Cardiac fibroblast (primary cell): ENCODE measurements at regions not wholly inside any gene's neighbourhood (a gene's known extent, or its start where the extent isn't known, plus 50 kb on each side); places are given as distances from the start of the nearest gene placed in this dataset.

Experiments used
- DNase-seq, 2 donors: peaks; one replicate each; pipeline versions ENCODE4 v3.0.0 to v3.0.0-alpha.2; 2010; ENCODE audit warnings: low read depth in 2 of 2
- H3K4me3 ChIP-seq, 2 donors: replicated peaks in 1 of 2; 1 replicate in 1 of 2; 2 replicates in 1 of 2; pipeline ENCODE4 v1.5.1; 2011; ENCODE audit warnings: low read depth in 2 of 2, low read length in 2 of 2, mild to moderate bottlenecking in 2 of 2, moderate library complexity in 1 of 2
- CTCF ChIP-seq: IDR thresholded peaks from one replicate; pipeline ENCODE4 v1.5.1; 2011; ENCODE audit warnings: low read depth, mild to moderate bottlenecking, low read length, inconsistent platforms

DNA sequence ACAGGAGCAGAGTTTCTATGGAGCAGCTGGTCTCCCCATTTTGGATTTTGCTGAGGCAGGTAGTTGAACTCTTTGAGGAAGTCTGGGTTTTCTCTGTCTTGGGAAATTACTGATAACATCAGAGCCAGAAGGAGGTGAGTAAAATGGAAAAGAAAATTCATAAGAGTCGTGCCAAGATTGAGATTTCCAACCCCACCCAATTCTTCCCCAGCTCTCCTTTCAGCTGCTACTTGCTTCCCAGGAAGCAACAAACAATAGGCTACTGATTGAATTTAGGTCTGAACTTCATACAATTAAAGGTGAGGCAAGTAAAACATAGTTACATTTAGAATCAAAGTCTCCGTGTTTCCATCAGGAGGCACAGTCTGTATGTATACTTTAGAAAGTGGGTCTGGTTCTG is 54.6 kb upstream of the EOLA2 start:
- TF ChIP-seq CTCF, result no peak
- no peak for DNase-seq
- no peak overlapping the region for H3K4me3 ChIP-seq

- H3K4me3 ChIP-seq, result no peak overlapping the region
- no peak for DNase-seq
- TF ChIP-seq CTCF, result no peak
These were observed 55.7 kb upstream of the EOLA2 start for GRCh38 chrX:149993989-149994388.

GRCh38 chrX:149996515-149996914 is 58.2 kb upstream of the EOLA2 start:
- TF ChIP-seq CTCF, result no peak
- no peak for DNase-seq
- no peak overlapping the region for H3K4me3 ChIP-seq

DNA sequence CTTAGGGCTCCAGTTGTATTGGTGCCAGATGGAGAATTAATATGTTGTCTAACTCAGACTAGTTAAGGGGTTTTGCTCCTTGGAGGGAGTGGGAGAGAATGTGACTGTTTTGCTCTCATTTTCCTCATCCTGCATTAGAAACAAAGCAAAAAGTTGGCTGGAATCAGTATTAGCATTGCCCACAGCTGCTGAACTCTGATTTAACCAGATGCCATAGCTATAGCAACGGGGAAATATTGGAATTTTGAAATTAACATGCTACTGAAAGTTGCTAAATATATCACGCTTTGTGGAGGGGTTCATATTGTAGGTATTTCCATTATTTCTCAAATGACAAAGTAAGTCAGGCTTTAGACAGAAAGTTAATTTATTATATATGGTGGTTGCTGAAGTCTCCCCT is 66.7 kb upstream of the EOLA2 start:
- no peak for TF ChIP-seq CTCF
- no peak overlapping the region for H3K4me3 ChIP-seq
- DNase-seq, result no peak

GRCh38 chrX:150007356-150007755 is 69.1 kb upstream of the EOLA2 start:
- peak; percentile 5 to 55 for DNase-seq
- no peak for TF ChIP-seq CTCF
- H3K4me3 ChIP-seq, result no peak overlapping the region

GRCh38 chrX:150012647-150013381 is 74.5 kb upstream of the EOLA2 start:
- DNase-seq, result peak; percentile 14 to 43
- TF ChIP-seq CTCF, result no peak
- no peak overlapping the region for H3K4me3 ChIP-seq

DNA sequence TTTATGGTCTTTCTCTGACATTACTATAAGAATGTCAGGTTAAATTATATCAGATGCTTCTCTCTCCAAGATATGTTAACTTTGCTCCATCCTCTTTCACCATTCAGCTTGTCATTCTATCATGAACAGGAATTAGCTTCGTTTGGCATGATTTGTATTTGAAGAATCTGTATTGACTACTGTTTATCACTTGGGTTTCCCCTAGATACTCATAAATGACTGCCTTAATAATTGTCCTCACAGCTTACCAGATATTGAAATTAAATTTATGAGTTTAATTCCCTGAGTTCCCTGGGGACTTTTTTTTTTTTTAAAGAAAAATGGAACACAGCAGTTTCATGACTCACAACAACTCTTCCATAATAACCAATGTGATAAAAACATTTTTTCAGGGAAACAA is 76.2 kb upstream of the EOLA2 start:
- TF ChIP-seq CTCF, result no peak
- H3K4me3 ChIP-seq, result no peak overlapping the region
- DNase-seq, result no peak
